Hepatocyte (in vitro differentiated cells): ENCODE measurements at regions not wholly inside any gene's neighbourhood (a gene's known extent, or its start where the extent isn't known, plus 50 kb on each side); places are given as distances from the start of the nearest gene placed in this dataset.

ENCODE experiments used
- DNase-seq: peaks from one replicate; pipeline ENCODE4 v3.0.0-alpha.2; 2016; ENCODE audit warnings: low spot score
- H2AFZ ChIP-seq: fragments of 200-600 bp; sonication (generic); 2 replicates; pipeline ENCODE4 v1.6.0; 2016; ENCODE audit warnings: antibody characterized with exemption, mild to moderate bottlenecking
- H3K27ac ChIP-seq: fragments of 200-600 bp; sonication (generic); 2 replicates; pipeline ENCODE4 v1.5.1; 2016; ENCODE audit warnings: mild to moderate bottlenecking
- H3K27me3 ChIP-seq: fragments of 200-600 bp; sonication (generic); 2 replicates; pipeline ENCODE4 v1.6.1; 2016
- H3K36me3 ChIP-seq: fragments of 200-600 bp; sonication (generic); replicated peaks from 2 replicates; pipeline ENCODE4 v1.5.1; 2016; ENCODE audit warnings: low read depth; ENCODE audit not compliant: insufficient read depth
- H3K4me1 ChIP-seq: fragments of 200-600 bp; sonication (generic); 2 replicates; pipeline ENCODE4 v1.5.1; 2016; ENCODE audit warnings: mild to moderate bottlenecking, moderate library complexity; ENCODE audit not compliant: insufficient read depth
- H3K4me2 ChIP-seq: fragments of 200-600 bp; sonication (generic); 2 replicates; pipeline ENCODE4 v1.6.0; 2016
- H3K4me3 ChIP-seq: fragments of 200-600 bp; sonication (generic); 2 replicates; pipeline ENCODE4 v1.5.1; 2016; ENCODE audit warnings: mild to moderate bottlenecking
- H3K79me2 ChIP-seq: fragments of 200-600 bp; sonication (generic); 2 replicates; pipeline ENCODE4 v1.6.0; 2017; ENCODE audit warnings: mild to moderate bottlenecking
- H3K9me2 ChIP-seq: fragments of 200-600 bp; sonication (generic); replicated peaks from 2 replicates; pipeline ENCODE4 v1.6.0; 2017; ENCODE audit warnings: mild to moderate bottlenecking; ENCODE audit not compliant: insufficient read depth
- H3K9me3 ChIP-seq: fragments of 200-600 bp; sonication (generic); 2 replicates; pipeline ENCODE4 v1.5.1; 2016; ENCODE audit warnings: low read depth, mild to moderate bottlenecking
- H4K20me1 ChIP-seq: fragments of 200-600 bp; sonication (generic); 2 replicates; pipeline ENCODE4 v1.6.0; 2016; ENCODE audit warnings: mild to moderate bottlenecking; ENCODE audit not compliant: insufficient read depth, poor library complexity, severe bottlenecking
- EZH2 ChIP-seq: fragments of 200-600 bp; sonication (generic); IDR thresholded peaks from 2 replicates; pipeline ENCODE4 v1.6.1; 2016; ENCODE audit warnings: antibody characterized with exemption, mild to moderate bottlenecking, borderline replicate concordance
- EZH2phosphoT487 ChIP-seq: fragments of 200-600 bp; sonication (generic); IDR thresholded peaks from one replicate; pipeline ENCODE4 v1.6.1; 2018; ENCODE audit warnings: antibody characterized with exemption, mild to moderate bottlenecking, low read depth, moderate library complexity; ENCODE audit not compliant: unreplicated experiment, severe bottlenecking
- WGBS: methylation state at CpG from one replicate; pipeline ENCODE4 v1.1.6; 2016; ENCODE audit warnings: low lambda C conversion rate; ENCODE audit errors: missing lambda C conversion rate; 5-methylcytosine and 5-hydroxymethylcytosine counted together
- TF ChIP-seq, protein P1 (sequence below): fragments of 200-600 bp; sonication (generic); IDR thresholded peaks from 2 replicates; pipeline ENCODE4 v1.5.1; 2016; ENCODE audit warnings: antibody characterized with exemption, mild to moderate bottlenecking; ENCODE audit not compliant: poor library complexity

DNA sequence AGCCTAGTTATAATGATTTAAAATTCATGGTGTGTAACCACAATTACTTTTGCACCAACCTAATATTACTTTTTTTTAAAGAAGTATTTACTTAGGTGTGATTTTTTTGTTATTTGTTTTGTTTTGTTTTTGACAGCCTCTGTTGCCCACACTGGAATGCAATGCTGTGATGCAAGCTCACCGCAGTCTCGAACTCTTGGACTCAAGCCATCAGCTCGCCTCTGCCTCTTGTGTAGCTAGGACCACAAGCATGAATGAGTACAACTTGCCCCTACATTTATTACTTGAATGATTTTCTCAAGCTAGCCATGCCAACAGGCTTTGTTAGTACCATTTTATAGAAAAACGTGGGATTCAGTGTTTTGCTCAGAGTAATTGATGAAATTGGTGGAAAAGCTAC is 488.8 kb upstream of the CPEB2 start:
- no peak overlapping the region for H3K4me3 ChIP-seq
- 88% methylated on average over 4 of the region's 4 CpGs for WGBS
- no peaks in the 10 kb centered on the region for H3K79me2 ChIP-seq

GRCh38 chr4:14515556-14515955 is 486.7 kb upstream of the CPEB2 start:
- H3K4me3 ChIP-seq: no peak overlapping the region
- no peak overlapping the region for H3K27ac ChIP-seq
- no peak overlapping the region for H2AFZ ChIP-seq
- H3K9me2 ChIP-seq: no peaks in the 10 kb centered on the region
- H3K27me3 ChIP-seq: no peaks in the 10 kb centered on the region
- WGBS: 98% methylated on average over 2 of the region's 2 CpGs
- no peaks in the 10 kb centered on the region for H3K79me2 ChIP-seq
- no peak for DNase-seq
- TF ChIP-seq EZH2phosphoT487 (no peak), EZH2 (no peak)
- TF ChIP-seq, protein P1, sequence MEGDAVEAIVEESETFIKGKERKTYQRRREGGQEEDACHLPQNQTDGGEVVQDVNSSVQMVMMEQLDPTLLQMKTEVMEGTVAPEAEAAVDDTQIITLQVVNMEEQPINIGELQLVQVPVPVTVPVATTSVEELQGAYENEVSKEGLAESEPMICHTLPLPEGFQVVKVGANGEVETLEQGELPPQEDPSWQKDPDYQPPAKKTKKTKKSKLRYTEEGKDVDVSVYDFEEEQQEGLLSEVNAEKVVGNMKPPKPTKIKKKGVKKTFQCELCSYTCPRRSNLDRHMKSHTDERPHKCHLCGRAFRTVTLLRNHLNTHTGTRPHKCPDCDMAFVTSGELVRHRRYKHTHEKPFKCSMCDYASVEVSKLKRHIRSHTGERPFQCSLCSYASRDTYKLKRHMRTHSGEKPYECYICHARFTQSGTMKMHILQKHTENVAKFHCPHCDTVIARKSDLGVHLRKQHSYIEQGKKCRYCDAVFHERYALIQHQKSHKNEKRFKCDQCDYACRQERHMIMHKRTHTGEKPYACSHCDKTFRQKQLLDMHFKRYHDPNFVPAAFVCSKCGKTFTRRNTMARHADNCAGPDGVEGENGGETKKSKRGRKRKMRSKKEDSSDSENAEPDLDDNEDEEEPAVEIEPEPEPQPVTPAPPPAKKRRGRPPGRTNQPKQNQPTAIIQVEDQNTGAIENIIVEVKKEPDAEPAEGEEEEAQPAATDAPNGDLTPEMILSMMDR: no peak
- H3K4me1 ChIP-seq: no peaks in the 10 kb centered on the region
- H4K20me1 ChIP-seq: no peaks in the 10 kb centered on the region
- no peaks in the 10 kb centered on the region for H3K36me3 ChIP-seq
- H3K9me3 ChIP-seq: no peaks in the 10 kb centered on the region
- no peak overlapping the region for H3K4me2 ChIP-seq

More for the DNA sequence above, 488.8 kb upstream of the CPEB2 start:
- DNase-seq: no peak
- TF ChIP-seq EZH2: no peak
- Histone ChIP-seq H3K4me1 (no peaks in the 10 kb centered on the region), H3K4me2 (no peak overlapping the region), H4K20me1 (no peaks in the 10 kb centered on the region), H3K9me3 (no peaks in the 10 kb centered on the region), H3K9me2 (no peaks in the 10 kb centered on the region), H2AFZ (no peak overlapping the region), H3K27me3 (no peaks in the 10 kb centered on the region), H3K36me3 (no peaks in the 10 kb centered on the region), H3K27ac (no peak overlapping the region)

DNA sequence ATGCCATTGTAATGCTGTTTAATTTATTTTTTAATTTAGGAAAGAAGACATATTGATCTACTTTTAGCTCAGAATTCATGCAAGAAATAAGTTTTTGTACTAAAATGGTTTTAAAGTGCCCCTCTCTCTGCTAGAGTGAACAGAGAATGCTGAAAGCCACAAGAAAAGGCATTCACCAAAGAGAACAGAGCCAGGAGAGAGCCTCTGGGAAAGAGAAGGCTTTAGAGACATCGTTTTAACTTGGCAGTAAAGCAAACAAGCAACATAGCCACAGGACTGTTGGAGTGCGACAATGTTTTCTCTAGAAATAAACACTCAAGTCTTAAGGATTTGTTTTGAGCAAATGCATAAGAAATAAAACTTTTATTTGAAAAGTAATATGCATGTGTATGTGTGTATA is 484.1 kb upstream of the CPEB2 start:
- no peaks in the 10 kb centered on the region for H3K9me2 ChIP-seq
- TF ChIP-seq EZH2: no peak
- TF ChIP-seq, protein P1: no peak
- no peak for TF ChIP-seq EZH2phosphoT487
- no peaks in the 10 kb centered on the region for H3K27me3 ChIP-seq
- H3K9me3 ChIP-seq: no peaks in the 10 kb centered on the region
- H3K4me2 ChIP-seq: no peak overlapping the region
- H3K36me3 ChIP-seq: no peaks in the 10 kb centered on the region
- no peaks in the 10 kb centered on the region for H4K20me1 ChIP-seq
- H3K4me1 ChIP-seq: no peaks in the 10 kb centered on the region
- H3K4me3 ChIP-seq: no peak overlapping the region
- 25% methylated on average over 2 of the region's 2 CpGs for WGBS
- no peak overlapping the region for H2AFZ ChIP-seq
- no peak overlapping the region for H3K27ac ChIP-seq
- DNase-seq: peak; percentile 16
- H3K79me2 ChIP-seq: no peaks in the 10 kb centered on the region

DNA sequence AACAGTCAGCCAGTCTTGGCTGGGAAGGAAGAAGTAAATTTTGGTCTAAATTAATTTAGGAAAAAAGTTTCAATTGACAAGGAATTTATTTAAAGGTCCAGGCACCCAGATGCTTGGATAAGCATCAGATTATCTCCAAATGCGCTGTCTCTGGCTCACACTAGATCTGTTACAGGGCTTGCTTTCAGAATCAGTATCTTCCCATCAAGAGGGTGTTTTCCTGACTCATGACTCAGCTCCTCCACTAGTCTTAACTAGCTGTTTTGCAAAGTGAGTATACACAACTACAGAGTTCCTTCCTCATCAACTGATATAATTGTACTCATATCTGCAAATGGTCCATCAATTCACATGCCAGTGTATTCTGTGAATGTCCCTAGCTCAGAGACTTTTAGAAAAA is 482.1 kb upstream of the CPEB2 start:
- H4K20me1 ChIP-seq: no peaks in the 10 kb centered on the region
- TF ChIP-seq, protein P1: no peak
- TF ChIP-seq EZH2 (no peak), EZH2phosphoT487 (no peak)
- no peaks in the 10 kb centered on the region for H3K9me2 ChIP-seq
- no peaks in the 10 kb centered on the region for H3K36me3 ChIP-seq
- H3K27ac ChIP-seq: no peak overlapping the region
- no peak overlapping the region for H2AFZ ChIP-seq
- WGBS: 65% methylated on average over 1 of the region's 1 CpG
- no peaks in the 10 kb centered on the region for H3K79me2 ChIP-seq
- no peaks in the 10 kb centered on the region for H3K9me3 ChIP-seq
- no peaks in the 10 kb centered on the region for H3K27me3 ChIP-seq
- H3K4me2 ChIP-seq: no peak overlapping the region
- H3K4me3 ChIP-seq: no peak overlapping the region
- DNase-seq: peak; percentile 7
- H3K4me1 ChIP-seq: no peaks in the 10 kb centered on the region
